HepG2 (cell line): ENCODE measurements at regions not wholly inside any gene's neighbourhood (a gene's known extent, or its start where the extent isn't known, plus 50 kb on each side); places are given as distances from the start of the nearest gene placed in this dataset.

Experiments used
- ATF1 ChIP-seq: IDR thresholded peaks from 2 replicates; pipeline ENCODE4 v1.6.1; 2016; ENCODE audit warnings: mild to moderate bottlenecking, control low read depth
- GATA4 ChIP-seq: sonication (generic); IDR thresholded peaks from 2 replicates; pipeline ENCODE4 v1.6.1; 2016; ENCODE audit warnings: antibody characterized with exemption, low read depth, borderline replicate concordance
- MXD4 ChIP-seq: IDR thresholded peaks from 2 replicates; pipeline ENCODE4 v1.6.1; 2016; ENCODE audit warnings: mild to moderate bottlenecking, missing biosample characterization, missing genetic modification reagents
- ZKSCAN8 ChIP-seq: IDR thresholded peaks from 2 replicates; pipeline ENCODE4 v1.6.1; 2016; ENCODE audit warnings: borderline replicate concordance, missing genetic modification reagents, missing compliant biosample characterization
- ZMYM2 ChIP-seq: sonication (generic); formaldehyde crosslinking; IDR thresholded peaks from 2 replicates; pipeline ENCODE4 v1.8.0; 2022; ENCODE audit warnings: mild to moderate bottlenecking, missing genetic modification reagents
- ZNF761 ChIP-seq: sonication (generic); formaldehyde crosslinking; conservative IDR thresholded peaks from 2 replicates; pipeline ENCODE4 v1.4.0; 2020; ENCODE audit warnings: mild to moderate bottlenecking, missing genetic modification reagents
- TF ChIP-seq, protein P1 (sequence below): sonication (generic); formaldehyde crosslinking; IDR thresholded peaks from 2 replicates; pipeline ENCODE4 v1.5.0; 2020; ENCODE audit warnings: mild to moderate bottlenecking, missing genetic modification reagents, moderate library complexity
- TF ChIP-seq, protein P2 (sequence below): sonication (generic); formaldehyde crosslinking; IDR thresholded peaks from one replicate; pipeline ENCODE4 v1.5.1; 2020; ENCODE audit warnings: mild to moderate bottlenecking, missing genetic modification reagents; ENCODE audit errors: not compliant biosample characterization
- TF ChIP-seq, protein P3 (sequence below), 2 experiments: sonication (generic) in 1 of 2; formaldehyde crosslinking in 1 of 2; IDR thresholded peaks; 2 replicates each; pipeline versions ENCODE4 v1.5.1 to v1.6.1; 2011 to 2020; ENCODE audit warnings: borderline replicate concordance in 1 of 2, low read depth in 1 of 2, low read length in 1 of 2, mild to moderate bottlenecking in 1 of 2, missing genetic modification reagents in 1 of 2, moderate library complexity in 1 of 2

DNA sequence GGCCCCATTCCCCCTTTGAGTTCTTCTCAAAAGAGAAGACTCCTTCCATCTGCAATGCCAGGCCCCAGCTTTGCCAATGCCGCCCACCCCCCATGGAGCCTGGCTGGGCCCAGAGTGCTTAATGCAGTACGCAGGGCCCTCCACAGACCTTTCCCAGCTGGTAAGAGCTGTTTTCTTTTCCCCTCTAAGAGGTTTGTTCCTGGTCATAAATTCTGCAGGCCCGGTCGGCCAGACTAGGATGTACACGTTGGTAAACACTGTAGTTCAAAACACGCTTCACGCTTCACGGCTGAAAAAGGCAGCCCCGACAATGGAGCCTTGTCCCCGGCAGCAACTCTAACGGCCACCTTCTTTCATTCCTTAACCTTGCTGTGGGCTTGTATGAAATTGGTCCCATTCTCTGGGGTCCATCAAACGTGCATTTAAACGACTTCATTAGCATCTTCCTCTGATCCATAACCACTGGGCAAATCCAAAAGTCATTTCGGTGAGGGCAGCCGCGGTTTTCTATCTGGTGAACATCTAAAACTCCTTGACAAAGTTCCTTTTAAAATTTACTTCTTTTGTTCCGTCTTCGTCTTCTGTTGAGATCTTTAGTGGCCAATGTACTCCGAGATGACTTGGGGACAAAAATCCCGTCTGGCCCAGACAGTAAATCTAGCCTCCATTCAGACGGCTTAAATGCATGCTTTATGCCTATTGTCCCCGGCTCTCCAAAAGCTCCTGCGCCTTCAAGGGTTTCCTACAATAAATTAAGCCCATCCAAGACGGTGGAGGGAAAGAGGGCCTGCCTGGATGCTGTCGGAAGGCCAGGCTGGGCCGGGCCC lies 60.0 kb upstream of the MYEOV start:
- TF ChIP-seq, protein P1, sequence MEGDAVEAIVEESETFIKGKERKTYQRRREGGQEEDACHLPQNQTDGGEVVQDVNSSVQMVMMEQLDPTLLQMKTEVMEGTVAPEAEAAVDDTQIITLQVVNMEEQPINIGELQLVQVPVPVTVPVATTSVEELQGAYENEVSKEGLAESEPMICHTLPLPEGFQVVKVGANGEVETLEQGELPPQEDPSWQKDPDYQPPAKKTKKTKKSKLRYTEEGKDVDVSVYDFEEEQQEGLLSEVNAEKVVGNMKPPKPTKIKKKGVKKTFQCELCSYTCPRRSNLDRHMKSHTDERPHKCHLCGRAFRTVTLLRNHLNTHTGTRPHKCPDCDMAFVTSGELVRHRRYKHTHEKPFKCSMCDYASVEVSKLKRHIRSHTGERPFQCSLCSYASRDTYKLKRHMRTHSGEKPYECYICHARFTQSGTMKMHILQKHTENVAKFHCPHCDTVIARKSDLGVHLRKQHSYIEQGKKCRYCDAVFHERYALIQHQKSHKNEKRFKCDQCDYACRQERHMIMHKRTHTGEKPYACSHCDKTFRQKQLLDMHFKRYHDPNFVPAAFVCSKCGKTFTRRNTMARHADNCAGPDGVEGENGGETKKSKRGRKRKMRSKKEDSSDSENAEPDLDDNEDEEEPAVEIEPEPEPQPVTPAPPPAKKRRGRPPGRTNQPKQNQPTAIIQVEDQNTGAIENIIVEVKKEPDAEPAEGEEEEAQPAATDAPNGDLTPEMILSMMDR (CRISPR knock-in tag) = no peak
- no peak for TF ChIP-seq ZNF761 (CRISPR knock-in tag)
- TF ChIP-seq ZKSCAN8 (CRISPR knock-in tag) = no peak
- no peak for TF ChIP-seq ATF1 (CRISPR knock-in tag)
- TF ChIP-seq ZMYM2 (CRISPR knock-in tag) = no peak
- no peak for TF ChIP-seq GATA4
- TF ChIP-seq, protein P2, sequence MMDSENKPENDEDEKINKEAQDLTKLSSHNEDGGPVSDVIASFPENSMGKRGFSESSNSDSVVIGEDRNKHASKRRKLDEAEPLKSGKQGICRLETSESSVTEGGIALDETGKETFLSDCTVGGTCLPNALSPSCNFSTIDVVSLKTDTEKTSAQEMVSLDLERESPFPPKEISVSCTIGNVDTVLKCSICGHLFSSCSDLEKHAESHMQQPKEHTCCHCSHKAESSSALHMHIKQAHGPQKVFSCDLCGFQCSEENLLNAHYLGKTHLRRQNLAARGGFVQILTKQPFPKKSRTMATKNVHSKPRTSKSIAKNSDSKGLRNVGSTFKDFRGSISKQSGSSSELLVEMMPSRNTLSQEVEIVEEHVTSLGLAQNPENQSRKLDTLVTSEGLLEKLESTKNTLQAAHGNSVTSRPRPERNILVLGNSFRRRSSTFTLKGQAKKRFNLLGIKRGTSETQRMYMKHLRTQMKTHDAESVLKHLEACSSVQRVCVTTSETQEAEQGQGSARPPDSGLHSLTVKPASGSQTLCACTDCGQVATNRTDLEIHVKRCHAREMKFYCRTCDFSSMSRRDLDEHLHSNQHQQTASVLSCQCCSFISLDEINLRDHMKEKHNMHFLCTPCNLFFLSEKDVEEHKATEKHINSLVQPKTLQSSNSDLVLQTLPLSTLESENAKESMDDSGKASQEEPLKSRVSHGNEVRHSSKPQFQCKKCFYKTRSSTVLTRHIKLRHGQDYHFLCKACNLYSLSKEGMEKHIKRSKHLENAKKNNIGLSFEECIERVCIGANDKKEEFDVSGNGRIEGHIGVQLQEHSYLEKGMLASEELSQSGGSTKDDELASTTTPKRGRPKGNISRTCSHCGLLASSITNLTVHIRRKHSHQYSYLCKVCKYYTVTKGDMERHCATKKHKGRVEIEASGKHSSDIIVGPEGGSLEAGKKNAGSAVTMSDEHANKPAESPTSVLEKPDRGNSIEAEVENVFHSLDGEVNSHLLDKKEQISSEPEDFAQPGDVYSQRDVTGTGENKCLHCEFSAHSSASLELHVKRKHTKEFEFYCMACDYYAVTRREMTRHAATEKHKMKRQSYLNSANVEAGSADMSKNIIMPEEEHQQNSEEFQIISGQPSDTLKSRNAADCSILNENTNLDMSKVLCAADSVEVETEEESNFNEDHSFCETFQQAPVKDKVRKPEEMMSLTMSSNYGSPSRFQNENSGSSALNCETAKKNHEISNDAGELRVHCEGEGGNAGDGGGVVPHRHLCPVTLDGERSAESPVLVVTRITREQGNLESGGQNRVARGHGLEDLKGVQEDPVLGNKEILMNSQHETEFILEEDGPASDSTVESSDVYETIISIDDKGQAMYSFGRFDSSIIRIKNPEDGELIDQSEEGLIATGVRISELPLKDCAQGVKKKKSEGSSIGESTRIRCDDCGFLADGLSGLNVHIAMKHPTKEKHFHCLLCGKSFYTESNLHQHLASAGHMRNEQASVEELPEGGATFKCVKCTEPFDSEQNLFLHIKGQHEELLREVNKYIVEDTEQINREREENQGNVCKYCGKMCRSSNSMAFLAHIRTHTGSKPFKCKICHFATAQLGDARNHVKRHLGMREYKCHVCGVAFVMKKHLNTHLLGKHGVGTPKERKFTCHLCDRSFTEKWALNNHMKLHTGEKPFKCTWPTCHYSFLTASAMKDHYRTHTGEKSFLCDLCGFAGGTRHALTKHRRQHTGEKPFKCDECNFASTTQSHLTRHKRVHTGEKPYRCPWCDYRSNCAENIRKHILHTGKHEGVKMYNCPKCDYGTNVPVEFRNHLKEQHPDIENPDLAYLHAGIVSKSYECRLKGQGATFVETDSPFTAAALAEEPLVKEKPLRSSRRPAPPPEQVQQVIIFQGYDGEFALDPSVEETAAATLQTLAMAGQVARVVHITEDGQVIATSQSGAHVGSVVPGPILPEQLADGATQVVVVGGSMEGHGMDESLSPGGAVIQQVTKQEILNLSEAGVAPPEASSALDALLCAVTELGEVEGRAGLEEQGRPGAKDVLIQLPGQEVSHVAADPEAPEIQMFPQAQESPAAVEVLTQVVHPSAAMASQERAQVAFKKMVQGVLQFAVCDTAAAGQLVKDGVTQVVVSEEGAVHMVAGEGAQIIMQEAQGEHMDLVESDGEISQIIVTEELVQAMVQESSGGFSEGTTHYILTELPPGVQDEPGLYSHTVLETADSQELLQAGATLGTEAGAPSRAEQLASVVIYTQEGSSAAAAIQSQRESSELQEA = no peak
- TF ChIP-seq MXD4 = no peak
- TF ChIP-seq, protein P3, sequence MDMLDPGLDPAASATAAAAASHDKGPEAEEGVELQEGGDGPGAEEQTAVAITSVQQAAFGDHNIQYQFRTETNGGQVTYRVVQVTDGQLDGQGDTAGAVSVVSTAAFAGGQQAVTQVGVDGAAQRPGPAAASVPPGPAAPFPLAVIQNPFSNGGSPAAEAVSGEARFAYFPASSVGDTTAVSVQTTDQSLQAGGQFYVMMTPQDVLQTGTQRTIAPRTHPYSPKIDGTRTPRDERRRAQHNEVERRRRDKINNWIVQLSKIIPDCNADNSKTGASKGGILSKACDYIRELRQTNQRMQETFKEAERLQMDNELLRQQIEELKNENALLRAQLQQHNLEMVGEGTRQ (IDR thresholded peaks at IDR 0.05; ENCODE audit: low read depth, low read length) = no peak
- TF ChIP-seq, protein P3 (CRISPR knock-in tag; IDR thresholded peaks at IDR 0.05; ENCODE audit: borderline replicate concordance) = no peak
